Ovary (tissue), 7 donors: ENCODE measurements at regions not wholly inside any gene's neighbourhood (a gene's known extent, or its start where the extent isn't known, plus 50 kb on each side); places are given as distances from the start of the nearest gene placed in this dataset.

Experiments
- DNase-seq, 5 donors: peaks; one replicate each; pipeline ENCODE4 v3.0.0-alpha.2; 2019 to 2020
- H3K27ac ChIP-seq, 2 donors: fragments of 200-600 bp; one replicate each; pipeline versions ENCODE4 v1.5.1 to v1.8.0; 2019 to 2022
- H3K27me3 ChIP-seq: fragments of 200-600 bp; one replicate; pipeline ENCODE4 v1.8.0; 2022
- H3K36me3 ChIP-seq: fragments of 200-600 bp; sonication (generic); one replicate; pipeline ENCODE4 v1.5.1; 2019
- H3K4me1 ChIP-seq: one replicate; pipeline ENCODE4 v1.8.1; 2013; ENCODE audit warnings: mild to moderate bottlenecking, moderate library complexity; ENCODE audit not compliant: insufficient read depth
- H3K4me3 ChIP-seq: fragments of 200-600 bp; sonication (generic); one replicate; pipeline ENCODE4 v1.5.1; 2017
- H3K9me3 ChIP-seq, 2 donors: fragments of 200-600 bp in 1 of 2; sonication (generic) in 1 of 2; one replicate each; pipeline versions ENCODE4 v1.5.1 to v1.8.1; 2013 to 2019; ENCODE audit warnings: mild to moderate bottlenecking in 1 of 2, moderate library complexity in 1 of 2
- EP300 ChIP-seq: sonication (generic); formaldehyde crosslinking; IDR thresholded peaks from one replicate; pipeline ENCODE4 v1.6.1; 2017; ENCODE audit warnings: antibody characterized with exemption
- POLR2A ChIP-seq: fragments of 450-650 bp; IDR thresholded peaks from one replicate; pipeline ENCODE4 v1.6.1; 2017; ENCODE audit warnings: antibody characterized with exemption, mild to moderate bottlenecking, moderate library complexity
- WGBS, 3 donors: extraction: QIAGEN DNeasy Blood & Tissue Kit in 1 of 3; methylation state at CpG; one replicate each; pipeline versions ENCODE4 v1.1.5 to v1.1.7; 2013 to 2017; 5-methylcytosine and 5-hydroxymethylcytosine counted together
- intact Hi-C, 4 donors: fragments of 100-400 bp; cut with DNase I; formaldehyde crosslinking; loops; one replicate each; pipeline versions ENCODE4 v1.11.0 to v1.15.1; 2022 to 2023
- TF ChIP-seq, protein P1 (sequence below), 3 donors: fragments of 450-650 bp in 2 of 3; fragments of 200-600 bp in 1 of 3; IDR thresholded peaks; one replicate each; pipeline versions ENCODE4 v1.5.1 to v1.8.0; 2016 to 2022; ENCODE audit warnings: antibody characterized with exemption in 3 of 3, mild to moderate bottlenecking in 1 of 3
- donor health status: DM: no; HTN: no; CAD: no; lungs with moderate emphysema.
- donor health status: DM: no; HTN: no; CAD: no.
- donor health status: Bipolar disorder and iron deficiency.
- donor health status: DM: no; HTN: no; CAD: no.
- donor health status: DM: yes; HTN: yes; CAD: no.

DNA sequence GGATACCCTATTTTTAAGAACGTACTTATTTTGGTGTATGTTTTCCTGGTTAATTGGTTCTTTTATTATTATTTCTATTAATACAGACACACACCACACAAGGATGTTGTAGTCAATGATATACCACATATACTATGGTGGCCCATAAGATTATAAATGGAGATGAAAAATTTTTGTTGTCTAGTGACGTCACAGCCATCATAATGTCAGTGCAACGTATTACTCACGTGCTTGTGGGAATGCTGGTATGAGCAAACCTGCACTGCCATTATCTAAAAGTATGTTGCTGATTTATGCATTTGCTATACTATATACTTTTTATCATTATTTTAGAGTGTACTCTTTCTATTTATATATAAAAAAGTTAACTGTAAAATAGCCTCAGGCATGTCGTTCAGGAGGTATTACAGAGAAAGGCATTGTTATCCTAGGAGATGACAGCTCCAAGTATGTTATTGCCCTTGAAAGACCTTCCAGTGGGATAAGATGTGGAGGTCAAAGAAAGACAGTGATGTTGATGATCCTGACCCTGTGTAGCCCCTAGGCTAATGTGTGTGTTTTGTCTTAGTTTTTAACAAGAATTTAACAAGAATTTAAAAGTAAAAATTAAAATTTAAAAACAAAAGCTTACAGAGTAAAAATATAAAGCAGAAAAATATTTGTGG is 65.6 kb upstream of the SGCD start:
- H3K4me3 ChIP-seq, result no peak overlapping the region
- TF ChIP-seq, protein P1, sequence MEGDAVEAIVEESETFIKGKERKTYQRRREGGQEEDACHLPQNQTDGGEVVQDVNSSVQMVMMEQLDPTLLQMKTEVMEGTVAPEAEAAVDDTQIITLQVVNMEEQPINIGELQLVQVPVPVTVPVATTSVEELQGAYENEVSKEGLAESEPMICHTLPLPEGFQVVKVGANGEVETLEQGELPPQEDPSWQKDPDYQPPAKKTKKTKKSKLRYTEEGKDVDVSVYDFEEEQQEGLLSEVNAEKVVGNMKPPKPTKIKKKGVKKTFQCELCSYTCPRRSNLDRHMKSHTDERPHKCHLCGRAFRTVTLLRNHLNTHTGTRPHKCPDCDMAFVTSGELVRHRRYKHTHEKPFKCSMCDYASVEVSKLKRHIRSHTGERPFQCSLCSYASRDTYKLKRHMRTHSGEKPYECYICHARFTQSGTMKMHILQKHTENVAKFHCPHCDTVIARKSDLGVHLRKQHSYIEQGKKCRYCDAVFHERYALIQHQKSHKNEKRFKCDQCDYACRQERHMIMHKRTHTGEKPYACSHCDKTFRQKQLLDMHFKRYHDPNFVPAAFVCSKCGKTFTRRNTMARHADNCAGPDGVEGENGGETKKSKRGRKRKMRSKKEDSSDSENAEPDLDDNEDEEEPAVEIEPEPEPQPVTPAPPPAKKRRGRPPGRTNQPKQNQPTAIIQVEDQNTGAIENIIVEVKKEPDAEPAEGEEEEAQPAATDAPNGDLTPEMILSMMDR (IDR thresholded peaks at IDR 0.05), result no peak
- TF ChIP-seq POLR2A (no peak), EP300 (no peak)
- 90 to 91% (median 91%) methylated on average over 5 of the region's 5 CpGs for WGBS, 3 donors
- H3K27ac ChIP-seq, result no peak overlapping the region
- intact Hi-C loops, result no loop called here
- no peaks in the 10 kb centered on the region for H3K9me3 ChIP-seq
- no peak for DNase-seq
- H3K27me3 ChIP-seq, result no peaks in the 10 kb centered on the region
- H3K36me3 ChIP-seq, result no peaks in the 10 kb centered on the region
- H3K4me1 ChIP-seq, result no peaks in the 10 kb centered on the region

DNA sequence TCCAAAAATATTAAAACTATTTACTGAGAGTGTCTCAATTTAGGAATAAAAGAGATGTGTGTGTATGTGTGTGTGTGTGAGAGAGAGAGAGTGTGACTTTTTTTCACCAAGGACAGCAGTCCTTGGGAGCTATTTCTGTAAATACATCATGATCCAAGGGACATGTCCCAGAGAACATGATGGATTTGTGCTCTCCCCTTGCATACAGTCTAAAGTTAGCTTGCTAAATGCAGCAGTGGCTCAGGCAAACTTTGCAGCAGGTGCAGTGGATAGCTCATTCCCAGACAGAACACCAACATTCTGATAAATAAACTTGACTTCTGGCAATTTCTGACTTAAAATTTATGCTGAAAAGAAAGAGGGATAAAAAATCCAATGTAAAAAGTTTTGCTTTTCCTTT is 55.4 kb upstream of the SGCD start:
- intact Hi-C loops, result no loop called here
- no peaks in the 10 kb centered on the region for H3K4me1 ChIP-seq
- H3K27me3 ChIP-seq, result no peaks in the 10 kb centered on the region
- no peak for DNase-seq
- TF ChIP-seq, protein P1 (IDR thresholded peaks at IDR 0.05), result no peak
- TF ChIP-seq EP300 (no peak), POLR2A (no peak)
- no peak overlapping the region for H3K27ac ChIP-seq
- H3K36me3 ChIP-seq, result no peaks in the 10 kb centered on the region
- no peaks in the 10 kb centered on the region for H3K9me3 ChIP-seq
- no peak overlapping the region for H3K4me3 ChIP-seq

DNA sequence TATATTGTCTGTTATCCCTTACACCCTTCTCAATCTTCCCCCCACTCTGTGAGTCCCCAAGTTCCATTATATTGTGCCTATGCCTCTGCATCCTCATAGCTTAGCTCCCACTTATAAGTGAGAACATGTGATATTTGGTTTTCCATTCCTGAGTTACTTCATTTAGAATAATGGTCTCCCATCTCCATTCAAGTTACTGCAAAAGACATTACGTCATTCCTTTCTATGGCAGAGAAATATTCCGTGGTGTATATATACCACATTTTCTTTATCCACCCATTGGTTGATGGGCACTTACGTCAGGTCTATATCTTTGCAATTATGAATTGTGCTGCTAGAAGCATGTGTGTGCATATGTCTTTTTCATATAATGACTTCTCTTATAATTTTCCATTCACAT is 54.8 kb upstream of the SGCD start:
- no peak for DNase-seq
- Histone ChIP-seq H3K27ac (no peak overlapping the region), H3K9me3 (no peaks in the 10 kb centered on the region), H3K4me3 (no peak overlapping the region), H3K4me1 (no peaks in the 10 kb centered on the region), H3K36me3 (no peaks in the 10 kb centered on the region), H3K27me3 (no peaks in the 10 kb centered on the region)
- intact Hi-C loops, result no loop called here
- 94 to 99% (median 95%) methylated on average over 3 of the region's 3 CpGs for WGBS, 3 donors
- TF ChIP-seq, protein P1 (IDR thresholded peaks at IDR 0.05), result no peak
- TF ChIP-seq POLR2A (no peak), EP300 (no peak)

DNA sequence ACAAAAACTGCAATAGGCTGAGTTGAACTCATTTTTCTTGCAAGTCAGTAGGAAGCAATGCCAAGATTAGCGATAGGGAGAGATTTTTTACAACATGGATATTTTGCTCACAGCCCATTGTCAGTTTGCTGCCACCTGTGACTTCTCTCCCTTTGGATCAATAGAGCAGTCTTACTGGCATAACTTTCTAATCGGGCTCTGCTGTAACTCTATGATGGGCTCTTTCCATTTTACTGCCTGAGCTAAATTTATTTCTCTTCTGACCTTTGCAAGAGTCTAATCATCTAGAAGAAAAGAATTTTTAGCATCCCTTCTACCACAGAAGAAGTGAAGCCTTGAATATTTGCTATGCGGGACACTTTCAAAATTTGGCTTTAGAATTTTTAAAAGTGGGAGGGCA is 53.6 kb upstream of the SGCD start:
- H3K36me3 ChIP-seq, result no peaks in the 10 kb centered on the region
- TF ChIP-seq, protein P1 (IDR thresholded peaks at IDR 0.05), result no peak
- no peak for TF ChIP-seq EP300
- TF ChIP-seq POLR2A, result no peak
- WGBS, 3 donors, result 13 to 21% (median 14%) methylated on average over 3 of the region's 3 CpGs
- no peak overlapping the region for H3K27ac ChIP-seq
- intact Hi-C loops, result no loop called here
- no peaks in the 10 kb centered on the region for H3K9me3 ChIP-seq
- H3K27me3 ChIP-seq, result no peaks in the 10 kb centered on the region
- no peaks in the 10 kb centered on the region for H3K4me1 ChIP-seq
- DNase-seq, result no peak
- H3K4me3 ChIP-seq, result no peak overlapping the region
